Testis (tissue), 2 donors: ENCODE measurements at regions not wholly inside any gene's neighbourhood (a gene's known extent, or its start where the extent isn't known, plus 50 kb on each side); places are given as distances from the start of the nearest gene placed in this dataset.

ENCODE experiments used
- DNase-seq: peaks from one replicate; pipeline ENCODE4 v3.0.0-alpha.2; 2019
- H3K27ac ChIP-seq, 2 donors: fragments of 200-600 bp; sonication (generic); one replicate each; pipeline ENCODE4 v1.5.1; 2019
- H3K27me3 ChIP-seq: fragments of 200-600 bp; sonication (generic); one replicate; pipeline ENCODE4 v1.5.1; 2019
- H3K36me3 ChIP-seq: fragments of 200-600 bp; sonication (generic); one replicate; pipeline ENCODE4 v1.5.1; 2017; ENCODE audit warnings: low read depth; ENCODE audit errors: missing control alignments
- H3K4me1 ChIP-seq: fragments of 200-600 bp; sonication (generic); one replicate; pipeline ENCODE4 v1.5.1; 2019
- H3K4me3 ChIP-seq, 2 donors: fragments of 200-600 bp; sonication (generic); one replicate each; pipeline ENCODE4 v1.5.1; 2017 to 2019
- H3K9me3 ChIP-seq: fragments of 200-600 bp; sonication (generic); one replicate; pipeline ENCODE4 v1.5.1; 2017
- POLR2A ChIP-seq: fragments of 450-650 bp; IDR thresholded peaks from one replicate; pipeline ENCODE4 v1.6.1; 2017; ENCODE audit warnings: antibody characterized with exemption, mild to moderate bottlenecking, moderate library complexity
- WGBS, 2 donors: methylation state at CpG; one replicate each; pipeline ENCODE4 v1.1.5; 2018; 5-methylcytosine and 5-hydroxymethylcytosine counted together
- intact Hi-C: fragments of 100-400 bp; cut with DNase I; formaldehyde crosslinking; loops from one replicate; pipeline ENCODE4 v1.15.1; 2023; ENCODE audit warnings: low total_unique reads
- TF ChIP-seq, protein P1 (sequence below), 3 experiments: fragments of 450-650 bp in 2 of 3; fragments of 200-600 bp in 1 of 3; sonication (generic) in 1 of 3; IDR thresholded peaks; one replicate each; pipeline ENCODE4 v1.5.1; 2016 to 2019; ENCODE audit warnings: antibody characterized with exemption in 3 of 3, mild to moderate bottlenecking in 2 of 3, moderate library complexity in 1 of 3

DNA sequence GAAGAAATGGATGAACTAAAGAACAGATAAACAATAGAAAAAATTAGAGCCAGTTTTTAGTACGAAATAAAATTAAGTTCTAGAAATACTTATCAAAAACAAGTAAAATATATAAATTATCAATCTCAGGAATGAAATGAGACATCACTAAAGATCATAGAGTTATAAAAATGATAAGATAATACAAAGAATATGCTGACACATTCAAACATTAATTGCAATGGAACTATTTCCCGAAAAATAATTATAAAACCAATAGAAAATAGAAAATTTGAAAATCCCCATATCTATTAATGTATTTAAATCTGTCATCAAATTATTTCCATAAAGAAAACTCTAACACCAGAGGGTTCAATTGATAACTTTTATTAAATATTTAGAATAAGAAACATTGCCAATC lies 458.1 kb upstream of the MBL2 start:
- WGBS, 2 donors: 50% methylated on average over 2 of the region's 2 CpGs
- H3K9me3 ChIP-seq: no peaks in the 10 kb centered on the region
- no peak overlapping the region for H3K4me3 ChIP-seq
- no peaks in the 10 kb centered on the region for H3K27me3 ChIP-seq
- H3K27ac ChIP-seq: no peak overlapping the region
- intact Hi-C loops: no loop called here
- H3K4me1 ChIP-seq: no peaks in the 10 kb centered on the region
- TF ChIP-seq, protein P1, sequence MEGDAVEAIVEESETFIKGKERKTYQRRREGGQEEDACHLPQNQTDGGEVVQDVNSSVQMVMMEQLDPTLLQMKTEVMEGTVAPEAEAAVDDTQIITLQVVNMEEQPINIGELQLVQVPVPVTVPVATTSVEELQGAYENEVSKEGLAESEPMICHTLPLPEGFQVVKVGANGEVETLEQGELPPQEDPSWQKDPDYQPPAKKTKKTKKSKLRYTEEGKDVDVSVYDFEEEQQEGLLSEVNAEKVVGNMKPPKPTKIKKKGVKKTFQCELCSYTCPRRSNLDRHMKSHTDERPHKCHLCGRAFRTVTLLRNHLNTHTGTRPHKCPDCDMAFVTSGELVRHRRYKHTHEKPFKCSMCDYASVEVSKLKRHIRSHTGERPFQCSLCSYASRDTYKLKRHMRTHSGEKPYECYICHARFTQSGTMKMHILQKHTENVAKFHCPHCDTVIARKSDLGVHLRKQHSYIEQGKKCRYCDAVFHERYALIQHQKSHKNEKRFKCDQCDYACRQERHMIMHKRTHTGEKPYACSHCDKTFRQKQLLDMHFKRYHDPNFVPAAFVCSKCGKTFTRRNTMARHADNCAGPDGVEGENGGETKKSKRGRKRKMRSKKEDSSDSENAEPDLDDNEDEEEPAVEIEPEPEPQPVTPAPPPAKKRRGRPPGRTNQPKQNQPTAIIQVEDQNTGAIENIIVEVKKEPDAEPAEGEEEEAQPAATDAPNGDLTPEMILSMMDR (IDR thresholded peaks at IDR 0.05): no peak
- no peak for TF ChIP-seq POLR2A
- no peaks in the 10 kb centered on the region for H3K36me3 ChIP-seq
- no peak for DNase-seq

DNA sequence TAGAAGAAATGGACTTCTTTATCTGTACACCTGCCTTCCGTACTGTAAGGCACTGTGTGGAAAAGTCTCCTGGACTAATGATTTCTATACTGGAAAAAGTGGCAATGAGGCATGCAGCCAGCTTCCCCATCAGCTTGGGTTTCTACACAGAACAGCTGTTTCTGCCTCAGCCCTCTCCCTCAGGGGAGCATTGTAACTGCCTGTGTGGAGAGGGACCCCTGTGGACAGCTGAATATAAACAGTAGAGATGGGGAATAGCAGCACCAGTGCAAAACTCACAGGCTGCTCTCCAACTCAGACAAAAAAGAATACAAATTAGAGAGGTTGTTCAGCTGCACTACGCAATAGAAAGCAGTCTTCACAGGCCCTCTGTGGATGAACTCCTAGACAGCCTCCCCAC lies 451.3 kb upstream of the MBL2 start:
- Histone ChIP-seq H3K9me3 (no peaks in the 10 kb centered on the region), H3K4me3 (no peak overlapping the region), H3K27me3 (no peaks in the 10 kb centered on the region), H3K27ac (no peak overlapping the region), H3K36me3 (no peaks in the 10 kb centered on the region), H3K4me1 (no peaks in the 10 kb centered on the region)
- WGBS, 2 donors: 62 to 75% methylated on average over 2 of the region's 2 CpGs
- no peak for TF ChIP-seq POLR2A
- TF ChIP-seq, protein P1 (IDR thresholded peaks at IDR 0.05): no peak
- intact Hi-C loops: no loop called here
- DNase-seq: no peak

DNA sequence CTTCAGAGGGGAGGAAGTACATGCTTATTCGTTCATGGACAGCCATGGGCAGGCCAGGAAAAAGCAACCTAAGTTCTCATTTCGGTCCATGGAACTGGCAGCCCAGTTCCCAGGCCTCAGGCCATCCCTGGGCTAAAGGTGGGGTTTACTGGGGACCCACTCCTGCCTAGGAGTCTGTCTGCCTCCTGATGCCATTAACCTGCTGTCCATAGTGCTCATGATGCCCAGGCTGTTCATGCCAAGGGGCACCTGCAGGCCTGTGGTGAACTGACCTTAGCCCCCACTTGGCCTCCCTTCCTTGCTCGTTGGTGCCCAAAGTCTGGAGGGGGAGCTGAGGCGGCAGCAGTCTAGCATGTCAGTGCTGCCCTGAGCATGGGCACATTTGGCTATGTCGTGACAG lies 450.2 kb upstream of the MBL2 start:
- WGBS, 2 donors: 89 to 97% methylated on average over 5 of the region's 5 CpGs
- no peak for DNase-seq
- no peaks in the 10 kb centered on the region for H3K4me1 ChIP-seq

DNA sequence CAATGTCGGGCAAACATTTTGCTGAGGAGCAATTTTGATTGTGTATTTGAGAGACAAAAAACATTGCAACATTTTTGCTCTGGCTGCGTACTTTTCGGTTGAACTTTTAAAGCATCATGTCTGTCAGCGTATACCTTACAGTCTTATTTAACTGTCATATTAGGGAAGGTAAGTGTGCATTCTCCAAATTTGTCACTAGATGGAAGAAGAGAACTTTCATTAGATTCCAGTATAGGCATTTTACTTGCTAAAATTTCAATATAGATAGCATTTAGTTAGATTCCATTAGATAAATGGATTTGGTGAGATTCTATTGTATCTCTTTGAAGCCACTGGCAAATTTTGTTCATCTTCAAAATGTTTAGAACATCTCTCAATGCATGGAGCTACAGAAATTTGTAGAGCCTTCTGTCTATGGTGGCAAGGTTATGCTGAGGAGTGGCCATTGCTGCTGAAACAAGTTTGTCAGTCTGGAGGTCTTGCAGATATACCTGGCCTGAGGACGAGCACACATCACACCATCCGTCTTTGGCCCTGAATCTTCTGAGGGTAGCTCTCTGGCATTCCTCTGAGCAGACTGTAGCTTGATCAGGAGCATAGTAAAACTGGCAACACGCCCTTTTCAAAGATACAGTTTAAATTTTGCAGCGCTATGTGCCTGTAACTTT lies 437.5 kb upstream of the MBL2 start:
- no peak overlapping the region for H3K27ac ChIP-seq

More for the DNA sequence above, 450.2 kb upstream of the MBL2 start:
- H3K36me3 ChIP-seq: no peaks in the 10 kb centered on the region
- no peak for TF ChIP-seq POLR2A
- TF ChIP-seq, protein P1 (IDR thresholded peaks at IDR 0.05): no peak
- intact Hi-C loops: no loop called here
- no peak overlapping the region for H3K4me3 ChIP-seq
- H3K9me3 ChIP-seq: no peaks in the 10 kb centered on the region
- H3K27me3 ChIP-seq: no peaks in the 10 kb centered on the region
- H3K27ac ChIP-seq: no peak overlapping the region

More for the DNA sequence above, 437.5 kb upstream of the MBL2 start:
- Histone ChIP-seq H3K4me3 (no peak overlapping the region), H3K4me1 (no peaks in the 10 kb centered on the region), H3K9me3 (no peaks in the 10 kb centered on the region), H3K36me3 (no peaks in the 10 kb centered on the region), H3K27me3 (no peaks in the 10 kb centered on the region)
- WGBS, 2 donors: 58 to 62% methylated on average over 8 of the region's 8 CpGs
- intact Hi-C loops: no loop called here
- no peak for TF ChIP-seq POLR2A
- TF ChIP-seq, protein P1 (IDR thresholded peaks at IDR 0.05): no peak
- DNase-seq: no peak
